Activated CD4-positive, alpha-beta T cell treated with anti-CD3 and anti-CD28 coated beads, Interleukin-2, amount 10 ng/mL, durations not matched to agents 24 days and 14 days (primary cell): ENCODE measurements at regions not wholly inside any gene's neighbourhood (a gene's known extent, or its start where the extent isn't known, plus 50 kb on each side); places are given as distances from the start of the nearest gene placed in this dataset.
"Not testable (repeated sequence)": the region's sequence is repeated elsewhere in the genome, so short reads cannot be mapped to it uniquely, and the experiment has no call there.

ENCODE experiments used
- DNase-seq: peaks from one replicate; pipeline ENCODE4 v3.0.0; 2022
- H3K27ac Mint-ChIP-seq: one replicate; pipeline ENCODE4 v1.8.0; 2022; ENCODE audit warnings: mild to moderate bottlenecking, mixed read lengths
- H3K27me3 Mint-ChIP-seq: one replicate; pipeline ENCODE4 v1.8.0; 2022; ENCODE audit warnings: mixed read lengths
- H3K36me3 Mint-ChIP-seq: one replicate; pipeline ENCODE4 v1.8.0; 2022; ENCODE audit warnings: low read depth, mild to moderate bottlenecking, mixed read lengths
- H3K4me1 Mint-ChIP-seq: one replicate; pipeline ENCODE4 v1.8.0; 2021; ENCODE audit warnings: mixed read lengths
- H3K4me3 Mint-ChIP-seq: one replicate; pipeline ENCODE4 v1.8.0; 2022; ENCODE audit warnings: mild to moderate bottlenecking, moderate library complexity, mixed read lengths
- H3K9me3 Mint-ChIP-seq: one replicate; pipeline ENCODE4 v1.8.0; 2021; ENCODE audit warnings: mixed read lengths
- intact Hi-C: fragments of 100-400 bp; cut with micrococcal nuclease; formaldehyde crosslinking; loops from one replicate; pipeline ENCODE4 v1.15.1; 2023

DNA sequence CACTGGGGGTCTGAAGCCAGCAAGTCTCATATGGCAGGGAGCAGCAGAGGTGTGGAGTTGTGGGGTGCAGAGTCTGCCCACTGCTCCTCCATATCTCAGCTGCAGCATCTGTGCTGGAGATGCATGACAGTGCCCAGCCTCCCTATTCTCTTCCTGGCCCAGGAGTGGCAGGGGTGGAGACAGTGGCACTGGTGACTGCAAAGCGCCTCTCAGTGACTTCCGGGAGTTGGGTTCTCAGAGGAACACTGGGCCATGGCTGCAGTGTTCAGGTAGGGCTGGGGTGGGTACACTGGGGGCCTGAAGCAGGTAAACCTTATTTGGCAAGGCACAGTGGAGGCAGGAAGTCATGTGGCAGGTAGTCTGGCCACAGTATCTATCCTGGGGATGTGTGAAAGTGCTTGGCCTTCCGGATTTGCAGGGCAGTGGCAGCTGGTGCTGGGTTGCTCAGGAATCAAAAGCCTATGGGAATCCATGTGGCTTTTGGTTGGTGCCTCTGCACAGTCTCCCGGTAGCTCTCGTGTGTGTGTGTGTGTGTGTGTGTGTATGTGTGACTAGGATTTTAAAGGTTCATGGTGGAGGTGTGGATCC, 60.3 kb upstream of the THUMPD2 start:
- no peak for DNase-seq
- Mint-ChIP-seq H3K9me3 (no peaks in the 10 kb centered on the region), H3K36me3 (no peaks in the 10 kb centered on the region), H3K4me3 (no peak overlapping the region), H3K4me1 (no peaks in the 10 kb centered on the region), H3K27me3 (no peaks in the 10 kb centered on the region), H3K27ac (no peak overlapping the region)
- intact Hi-C loops = no loop called here

DNA sequence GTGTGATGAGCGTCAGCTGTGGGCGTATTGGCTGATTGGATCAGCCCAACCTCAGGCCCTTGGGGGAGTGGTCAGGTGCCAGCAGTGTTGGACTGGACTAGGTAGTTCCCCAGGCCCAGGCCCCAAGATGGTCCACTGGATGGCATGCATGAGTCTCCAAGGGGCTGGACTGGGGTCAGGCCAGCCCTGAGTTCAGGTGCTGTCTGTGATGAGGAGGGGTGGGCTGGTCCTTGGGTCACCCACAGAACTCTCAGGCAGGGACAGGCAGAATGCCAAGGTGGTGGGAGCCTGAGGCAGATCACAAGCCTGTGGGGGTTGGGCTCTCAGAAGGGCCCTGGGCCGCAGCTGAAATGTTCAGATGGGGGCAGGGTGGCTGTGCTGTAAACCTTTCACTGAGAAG, 59.5 kb upstream of the THUMPD2 start:
- Mint-ChIP-seq H3K4me1 (no peaks in the 10 kb centered on the region), H3K27ac (no peak overlapping the region), H3K27me3 (no peaks in the 10 kb centered on the region), H3K36me3 (no peaks in the 10 kb centered on the region), H3K9me3 (no peaks in the 10 kb centered on the region), H3K4me3 (no peak overlapping the region)
- DNase-seq = no peak
- intact Hi-C loops = no loop called here

DNA sequence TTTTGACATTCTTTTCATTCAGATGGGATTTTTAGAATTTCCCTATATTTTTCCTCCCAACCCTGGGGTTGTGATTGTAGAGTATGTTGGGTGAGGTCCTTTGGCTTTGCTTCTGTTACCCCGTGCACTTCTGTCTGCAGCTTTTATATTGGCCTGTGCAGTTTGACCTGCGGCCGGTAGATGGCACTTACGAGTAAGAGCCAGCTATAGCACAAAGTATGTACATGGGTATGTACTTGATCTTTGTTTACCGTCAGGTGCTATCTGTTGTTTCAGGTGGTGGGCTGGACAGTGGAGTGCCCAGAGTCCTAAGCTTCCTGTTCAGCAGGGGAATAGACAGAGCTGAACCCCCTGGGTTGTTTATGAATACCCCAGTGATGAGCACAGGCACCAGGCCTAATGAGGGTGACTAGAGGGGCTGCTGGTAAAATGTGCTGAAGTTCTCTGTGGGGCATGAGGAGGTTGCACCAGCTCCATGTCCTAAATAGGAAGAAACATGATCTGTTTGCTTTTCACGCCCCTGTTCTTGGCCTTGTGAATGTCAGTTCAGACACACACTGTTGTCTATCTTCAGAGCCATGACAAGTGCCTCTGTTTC, 58.9 kb upstream of the THUMPD2 start:
- intact Hi-C loops = no loop called here
- Mint-ChIP-seq H3K27me3 (no peaks in the 10 kb centered on the region), H3K27ac (no peak overlapping the region), H3K36me3 (no peaks in the 10 kb centered on the region), H3K9me3 (no peaks in the 10 kb centered on the region), H3K4me3 (no peak overlapping the region), H3K4me1 (no peaks in the 10 kb centered on the region)
- DNase-seq = peak; percentile 61

DNA sequence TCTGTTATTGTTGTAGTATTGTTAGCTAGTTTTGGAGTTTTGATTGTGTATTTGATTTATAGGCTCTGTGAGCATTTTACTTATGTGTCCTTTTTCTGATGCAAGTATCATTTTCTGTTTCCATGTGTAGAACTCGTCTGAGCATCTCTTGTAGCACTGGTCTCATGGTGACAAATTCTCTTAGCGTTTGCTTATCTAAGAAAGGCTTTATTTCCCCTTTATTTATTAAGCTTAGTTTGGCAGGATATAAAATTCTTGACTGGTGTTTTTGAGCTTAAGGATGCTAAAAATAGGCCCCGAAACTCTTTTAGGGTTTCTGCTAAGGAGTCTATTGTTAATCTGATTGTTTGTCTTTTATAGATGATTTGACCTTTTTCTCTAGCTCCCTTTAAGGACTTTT, 57.6 kb upstream of the THUMPD2 start:
- intact Hi-C loops = no loop called here
- Mint-ChIP-seq H3K36me3 (no peaks in the 10 kb centered on the region), H3K4me1 (no peaks in the 10 kb centered on the region), H3K9me3 (no peaks in the 10 kb centered on the region), H3K27ac (no peak overlapping the region), H3K27me3 (no peaks in the 10 kb centered on the region), H3K4me3 (no peak overlapping the region)
- no peak for DNase-seq

DNA sequence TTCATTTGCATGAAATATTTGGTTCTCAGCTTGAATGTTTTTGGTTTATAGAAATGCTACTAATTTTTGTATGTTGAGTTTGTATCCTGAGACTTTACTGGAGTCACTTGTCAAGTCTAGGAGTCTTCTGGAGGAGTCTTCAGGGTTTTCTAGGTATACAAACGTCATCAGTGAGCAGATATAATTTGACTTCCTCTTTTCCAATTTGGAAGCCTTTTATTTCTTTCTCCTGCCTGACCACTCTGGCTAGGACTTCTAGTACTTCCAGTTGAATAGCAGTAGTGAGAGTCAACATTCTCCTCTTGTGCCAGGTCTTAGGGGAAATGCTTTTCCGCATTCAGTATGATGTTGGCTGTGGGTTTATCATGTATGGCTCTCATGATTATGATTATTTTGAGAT, 55.4 kb upstream of the THUMPD2 start:
- H3K27ac Mint-ChIP-seq = no peak overlapping the region
- H3K9me3 Mint-ChIP-seq = peaks cover 3% of the 10 kb centered on the region
- peaks cover 5% of the 10 kb centered on the region for H3K27me3 Mint-ChIP-seq
- no peaks in the 10 kb centered on the region for H3K4me1 Mint-ChIP-seq
- H3K36me3 Mint-ChIP-seq = no peaks in the 10 kb centered on the region
- H3K4me3 Mint-ChIP-seq = no peak overlapping the region
- intact Hi-C loops = no loop called here
- no peak for DNase-seq

DNA sequence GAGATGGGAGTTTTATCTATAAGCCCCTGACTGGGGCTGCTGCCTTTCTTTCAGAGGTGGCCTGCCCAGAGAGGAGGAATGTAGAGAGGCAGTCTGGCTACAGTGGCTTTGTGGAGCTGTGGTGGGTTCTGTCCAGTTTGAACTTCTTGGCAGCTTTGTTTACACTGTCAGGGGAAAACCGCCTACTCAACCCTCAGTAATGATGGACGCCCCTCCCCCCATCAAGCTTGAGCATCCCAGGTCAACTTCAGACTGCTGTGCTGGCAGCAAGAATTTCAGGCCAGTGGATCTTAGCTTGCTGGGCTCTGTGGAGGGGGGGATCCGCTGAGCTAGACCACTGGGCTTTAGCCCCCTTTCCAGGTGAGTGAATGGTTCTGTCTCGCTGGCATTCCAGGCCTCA, 51.6 kb upstream of the THUMPD2 start:
- intact Hi-C loops, H3K4me1 Mint-ChIP-seq, H3K4me3 Mint-ChIP-seq, H3K27ac Mint-ChIP-seq, DNase-seq, H3K36me3 Mint-ChIP-seq, H3K9me3 Mint-ChIP-seq: not testable (repeated sequence)
- H3K27me3 Mint-ChIP-seq = peaks cover 16% of the 10 kb centered on the region
